ENCODE measurements at regions not wholly inside any gene's neighbourhood (a gene's known extent, or its start where the extent isn't known, plus 50 kb on each side); places are given as distances from the start of the nearest gene placed in this dataset.

- no peak overlapping the region for H3K4me3 ChIP-seq (ENCODE audit: low read depth, low read length)
- no peaks in the 10 kb centered on the region for H3K27me3 ChIP-seq
- H3K9me3 ChIP-seq = no peaks in the 10 kb centered on the region
- no peak for TF ChIP-seq CTCF (IDR thresholded peaks at IDR 0.05; ENCODE audit: low read depth, low read length)
- no peak for DNase-seq
- no peaks in the 10 kb centered on the region for H3K36me3 ChIP-seq
- no peaks in the 10 kb centered on the region for H3K4me1 ChIP-seq
Observed at GRCh38 chr6:147935656-147936055, 407.0 kb upstream of the SASH1 start.

- Histone ChIP-seq H3K36me3 (no peaks in the 10 kb centered on the region), H3K4me3 (ENCODE audit: low read depth, low read length) (no peak overlapping the region), H3K9me3 (no peaks in the 10 kb centered on the region), H3K4me1 (no peaks in the 10 kb centered on the region), H3K27me3 (no peaks in the 10 kb centered on the region)
- no peak for DNase-seq
- TF ChIP-seq CTCF (IDR thresholded peaks at IDR 0.05; ENCODE audit: low read depth, low read length) = no peak
Observed at GRCh38 chr6:147936703-147937470, 405.8 kb upstream of the SASH1 start.

GRCh38 chr6:147941143-147941542, 401.5 kb upstream of the SASH1 start:
- Histone ChIP-seq H3K36me3 (no peaks in the 10 kb centered on the region), H3K27me3 (no peaks in the 10 kb centered on the region), H3K4me3 (ENCODE audit: low read depth, low read length) (no peak overlapping the region), H3K4me1 (no peaks in the 10 kb centered on the region), H3K9me3 (no peaks in the 10 kb centered on the region)
- DNase-seq = no peak
- no peak for TF ChIP-seq CTCF (IDR thresholded peaks at IDR 0.05; ENCODE audit: low read depth, low read length)

- no peaks in the 10 kb centered on the region for H3K9me3 ChIP-seq
- no peaks in the 10 kb centered on the region for H3K4me1 ChIP-seq
- no peak for DNase-seq
- no peak for TF ChIP-seq CTCF (IDR thresholded peaks at IDR 0.05; ENCODE audit: low read depth, low read length)
- no peak overlapping the region for H3K4me3 ChIP-seq (ENCODE audit: low read depth, low read length)
- H3K36me3 ChIP-seq = no peaks in the 10 kb centered on the region
- no peaks in the 10 kb centered on the region for H3K27me3 ChIP-seq
Observed at GRCh38 chr6:147942363-147942762, 400.3 kb upstream of the SASH1 start.

GRCh38 chr6:147944122-147944521, 398.5 kb upstream of the SASH1 start:
- Histone ChIP-seq H3K4me1 (no peaks in the 10 kb centered on the region), H3K27me3 (no peaks in the 10 kb centered on the region), H3K9me3 (no peaks in the 10 kb centered on the region), H3K36me3 (no peaks in the 10 kb centered on the region), H3K4me3 (ENCODE audit: low read depth, low read length) (no peak overlapping the region)
- no peak for DNase-seq
- no peak for TF ChIP-seq CTCF (IDR thresholded peaks at IDR 0.05; ENCODE audit: low read depth, low read length)

- Histone ChIP-seq H3K4me1 (no peaks in the 10 kb centered on the region), H3K4me3 (ENCODE audit: low read depth, low read length) (no peak overlapping the region), H3K27me3 (no peaks in the 10 kb centered on the region), H3K36me3 (no peaks in the 10 kb centered on the region), H3K9me3 (no peaks in the 10 kb centered on the region)
- no peak for DNase-seq
- TF ChIP-seq CTCF (IDR thresholded peaks at IDR 0.05; ENCODE audit: low read depth, low read length) = no peak
Observed at GRCh38 chr6:147947521-147947920, 395.1 kb upstream of the SASH1 start.

All from BE2C (cell line).